HCT116 (cell line): ENCODE measurements at regions not wholly inside any gene's neighbourhood (a gene's known extent, or its start where the extent isn't known, plus 50 kb on each side); places are given as distances from the start of the nearest gene placed in this dataset.

ENCODE experiments used
- ATAC-seq: fragments of 200-7000 bp; cut with Tn5 transposase; 2 replicates; pipeline ENCODE4 v1.9.1; 2020; ENCODE audit warnings: mild to moderate bottlenecking, moderate library complexity
- BruUV-seq: library from RNA; stranded (reverse); fragments of 400-500 nt; replicated peaks from 2 replicates; lab custom pipeline; 2021; lab: Mats Ljungman, UMichigan
- CTCF ChIA-PET: fragments of 300-600 bp; sonication (Branson Sonifier 250); formaldehyde crosslinking; loops from one replicate; lab custom pipeline; 2021; ENCODE audit warnings: antibody characterized with exemption; lab: Charles Lee
- POLR2A ChIA-PET: fragments of 300-600, 350-600 bp; sonication (Branson Sonifier 250); formaldehyde crosslinking; loops from one replicate; lab custom pipeline; 2021; ENCODE audit warnings: antibody characterized with exemption; lab: Charles Lee
- RAD21 ChIA-PET, 2 experiments: fragments of 300-600 bp; sonication (Branson Sonifier 250); formaldehyde crosslinking; loops; one replicate each; lab custom pipeline; 2023; ENCODE audit warnings: low total read pairs in 2 of 2; ENCODE audit not compliant: uncharacterized antibody in 2 of 2, unreplicated experiment in 2 of 2, low non-redundant PET in 1 of 2; lab: Charles Lee
- DNase-seq: peaks from one replicate; pipeline ENCODE4 v3.0.0-alpha.2; 2010; ENCODE audit warnings: low read depth, low spot score
- H2AFZ ChIP-seq: fragments of 200-600 bp; shearing (Covaris generic), sonication (generic); 2 replicates; pipeline ENCODE4 v1.6.1; 2017; ENCODE audit warnings: low read depth, mixed run types, mixed read lengths, antibody characterized with exemption, low read length; ENCODE audit not compliant: poor library complexity, severe bottlenecking
- H3K27ac ChIP-seq: 2 replicates; pipeline ENCODE4 v1.5.1; 2012; ENCODE audit warnings: low read depth, low read length
- H3K27me3 ChIP-seq: fragments of 200-600 bp; sonication (generic); 2 replicates; pipeline ENCODE4 v1.6.1; 2016; ENCODE audit warnings: mixed run types, low read length, mixed read lengths; ENCODE audit not compliant: insufficient read depth
- H3K36me3 ChIP-seq, 2 experiments: fragments of 200-500 bp in 1 of 2; fragments of 200-600 bp in 1 of 2; sonication (Bioruptor generic) in 1 of 2; sonication (generic) in 1 of 2; 2 replicates each; pipeline versions ENCODE4 v1.5.1 to v1.6.1; 2014 to 2016; ENCODE audit warnings: low read length in 2 of 2, inconsistent platforms in 1 of 2, mixed read lengths in 1 of 2, mixed run types in 1 of 2; ENCODE audit not compliant: insufficient read depth in 2 of 2, control insufficient read depth in 1 of 2
- H3K4me1 ChIP-seq, 2 experiments: fragments of 200-600 bp in 1 of 2; sonication (generic) in 1 of 2; 2 replicates each; pipeline versions ENCODE4 v1.5.1 to v1.6.1; 2012 to 2017; ENCODE audit warnings: low read length in 2 of 2, inconsistent platforms in 1 of 2, mild to moderate bottlenecking in 1 of 2, mixed read lengths in 1 of 2, mixed run types in 1 of 2, moderate library complexity in 1 of 2; ENCODE audit not compliant: insufficient read depth in 2 of 2, control insufficient read depth in 1 of 2
- H3K4me2 ChIP-seq: fragments of 200-600 bp; sonication (generic); 2 replicates; pipeline ENCODE4 v1.6.1; 2017; ENCODE audit warnings: mixed run types, low read length, mixed read lengths
- H3K4me3 ChIP-seq, 2 experiments: fragments of 200-600 bp in 1 of 2; sonication (generic) in 1 of 2; replicated peaks in 1 of 2; 2 replicates each; pipeline ENCODE4 v1.5.1; 2011 to 2016; ENCODE audit warnings: low read length in 2 of 2, control low read depth in 1 of 2, low read depth in 1 of 2, mild to moderate bottlenecking in 1 of 2, mixed read lengths in 1 of 2, mixed run types in 1 of 2
- H3K79me2 ChIP-seq: fragments of 200-600 bp; sonication (generic); 2 replicates; pipeline ENCODE4 v1.6.1; 2017; ENCODE audit warnings: mild to moderate bottlenecking, mixed run types, low read length, moderate library complexity, mixed read lengths; ENCODE audit not compliant: insufficient read depth
- H3K9ac ChIP-seq: fragments of 200-600 bp; sonication (generic); 2 replicates; pipeline ENCODE4 v1.6.1; 2016; ENCODE audit warnings: low read length, mixed read lengths
- H3K9me2 ChIP-seq: fragments of 200-600 bp; sonication (generic), shearing (Covaris generic); 2 replicates; pipeline ENCODE4 v1.6.1; 2017; ENCODE audit warnings: mixed run types, mild to moderate bottlenecking, moderate library complexity; ENCODE audit not compliant: insufficient read depth
- H3K9me3 ChIP-seq, 2 experiments: fragments of 200-500 bp in 1 of 2; fragments of 200-600 bp in 1 of 2; sonication (Bioruptor generic) in 1 of 2; sonication (generic) in 1 of 2; 2 replicates each; pipeline ENCODE4 v1.6.1; 2014 to 2017; ENCODE audit warnings: low read length in 2 of 2, mixed read lengths in 2 of 2, inconsistent platforms in 1 of 2, low read depth in 1 of 2, mild to moderate bottlenecking in 1 of 2, mixed run types in 1 of 2, moderate library complexity in 1 of 2; ENCODE audit not compliant: control insufficient read depth in 1 of 2, insufficient read depth in 1 of 2
- H4K20me1 ChIP-seq: fragments of 200-600 bp; sonication (generic), shearing (Covaris generic); 2 replicates; pipeline ENCODE4 v1.6.1; 2017; ENCODE audit warnings: mixed run types, mild to moderate bottlenecking, moderate library complexity; ENCODE audit not compliant: insufficient read depth
- ELF1 ChIP-seq: IDR thresholded peaks from 2 replicates; pipeline ENCODE4 v1.6.1; 2012; ENCODE audit warnings: low read depth, borderline replicate concordance
- JUND ChIP-seq: IDR thresholded peaks from 2 replicates; pipeline ENCODE4 v1.6.1; 2012
- RAD21 ChIP-seq: IDR thresholded peaks from 2 replicates; pipeline ENCODE4 v1.6.1; 2012; ENCODE audit warnings: low read depth, mild to moderate bottlenecking
- TCF7L2 ChIP-seq: IDR thresholded peaks from 2 replicates; pipeline ENCODE4 v1.7.0; 2011; ENCODE audit warnings: borderline replicate concordance, inconsistent platforms; ENCODE audit not compliant: insufficient read depth, insufficient read length; ENCODE audit errors: extremely low read depth
- YY1 ChIP-seq: IDR thresholded peaks from 2 replicates; pipeline ENCODE4 v1.6.1; 2011; ENCODE audit warnings: low read length, low read depth, moderate library complexity, mild to moderate bottlenecking; ENCODE audit not compliant: insufficient replicate concordance; ENCODE audit errors: extremely low read depth
- ZNF274 ChIP-seq: fragments of 200-500 bp; sonication (Bioruptor generic); IDR thresholded peaks from 2 replicates; pipeline ENCODE4 v1.6.1; 2014; ENCODE audit warnings: mild to moderate bottlenecking, low read depth, low read length, inconsistent platforms
- intact Hi-C: fragments of 100-400 bp; cut with micrococcal nuclease; formaldehyde crosslinking; loops from 2 replicates; pipeline ENCODE4 v1.10.0; 2022
- TF ChIP-seq, protein P1 (sequence below): IDR thresholded peaks from 2 replicates; pipeline ENCODE4 v1.6.1; 2012
- TF ChIP-seq, protein P2 (sequence below): IDR thresholded peaks from 2 replicates; pipeline ENCODE4 v1.6.1; 2012

DNA sequence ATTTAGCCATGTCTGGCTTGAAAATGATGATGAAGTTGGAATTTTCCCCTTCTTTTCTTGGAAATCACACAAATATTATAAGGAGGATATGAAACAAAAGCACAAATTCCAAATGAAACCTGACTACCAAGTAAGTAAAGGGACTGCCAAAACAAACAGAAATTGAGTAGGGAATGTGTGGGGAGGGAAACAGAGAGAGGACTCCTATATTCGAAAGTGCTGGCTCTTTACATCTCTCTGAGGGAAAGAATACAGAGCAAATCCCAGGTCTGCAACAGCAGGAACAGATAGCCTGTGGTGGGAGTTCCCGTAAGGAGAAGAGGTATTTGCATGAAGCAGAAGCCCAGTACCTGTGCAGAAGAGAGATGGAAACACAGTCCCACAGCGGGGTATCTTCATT lies 583.7 kb downstream of the EPM2A start (continued):
- TF ChIP-seq ELF1, result no peak

DNA sequence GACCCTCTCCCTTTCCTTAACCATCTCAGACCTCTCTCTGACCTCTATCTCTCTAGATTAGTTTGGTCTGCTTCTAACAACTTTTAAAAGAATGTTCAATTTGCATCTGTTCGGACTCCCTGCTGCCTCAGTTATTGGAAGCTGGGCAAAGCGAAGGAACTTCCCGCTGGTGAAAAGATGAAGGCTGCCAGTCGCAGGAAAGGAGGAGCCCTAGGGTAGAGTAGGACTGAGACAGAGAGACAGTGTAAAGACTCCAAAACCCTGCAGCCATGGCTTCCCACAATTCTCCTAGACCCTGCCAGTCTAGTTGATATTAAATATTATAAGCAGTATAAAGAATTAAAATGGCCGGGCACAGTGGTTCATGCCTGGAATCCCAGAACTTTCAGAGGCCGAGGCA lies 581.8 kb downstream of the EPM2A start:
- Histone ChIP-seq H3K27me3 (no peaks in the 10 kb centered on the region), H3K27ac (no peak overlapping the region), H3K9ac (no peak overlapping the region), H3K4me3 (no peak overlapping the region), H3K9me2 (no peaks in the 10 kb centered on the region), H4K20me1 (no peaks in the 10 kb centered on the region), H2AFZ (no peak overlapping the region), H3K4me2 (no peak overlapping the region), H3K9me3 (no peaks in the 10 kb centered on the region), H3K79me2 (no peaks in the 10 kb centered on the region), H3K4me1 (peaks cover 3 to 20% of the 10 kb centered on the region in 2 experiments), H3K36me3 (no peaks in the 10 kb centered on the region)
- intact Hi-C loops, result no loop called here
- ChIA-PET CTCF (no interaction called here), POLR2A (no interaction called here), RAD21 (no interaction called here)
- no peak for TF ChIP-seq ZNF274
- TF ChIP-seq YY1, result no peak
- TF ChIP-seq, protein P1, sequence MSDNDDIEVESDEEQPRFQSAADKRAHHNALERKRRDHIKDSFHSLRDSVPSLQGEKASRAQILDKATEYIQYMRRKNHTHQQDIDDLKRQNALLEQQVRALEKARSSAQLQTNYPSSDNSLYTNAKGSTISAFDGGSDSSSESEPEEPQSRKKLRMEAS, result no peak
- no peak for TF ChIP-seq TCF7L2
- no peak for TF ChIP-seq ELF1
- TF ChIP-seq JUND, result no peak
- TF ChIP-seq RAD21, result no peak
- TF ChIP-seq, protein P2, sequence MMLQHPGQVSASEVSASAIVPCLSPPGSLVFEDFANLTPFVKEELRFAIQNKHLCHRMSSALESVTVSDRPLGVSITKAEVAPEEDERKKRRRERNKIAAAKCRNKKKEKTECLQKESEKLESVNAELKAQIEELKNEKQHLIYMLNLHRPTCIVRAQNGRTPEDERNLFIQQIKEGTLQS, result no peak
- ATAC-seq, result no peak
- BruUV-seq, result no TSS peak
- no peak for DNase-seq
